PC-9 (cell line): ENCODE measurements at regions not wholly inside any gene's neighbourhood (a gene's known extent, or its start where the extent isn't known, plus 50 kb on each side); places are given as distances from the start of the nearest gene placed in this dataset.

Experiments
- EZH2 ChIP-seq: fragments of 200-600 bp; sonication (generic); IDR thresholded peaks from 2 replicates; pipeline ENCODE4 v1.8.0; 2017; ENCODE audit warnings: antibody characterized with exemption, low read depth
- TF ChIP-seq, protein P1 (sequence below): fragments of 200-600 bp; sonication (generic); conservative IDR thresholded peaks from 2 replicates; pipeline ENCODE4 v1.6.1; 2017; ENCODE audit warnings: mixed run types, antibody characterized with exemption, mild to moderate bottlenecking, moderate library complexity

GRCh38 chr20:61135266-61135665, 116.8 kb upstream of the CDH4 start:
- TF ChIP-seq, protein P1, sequence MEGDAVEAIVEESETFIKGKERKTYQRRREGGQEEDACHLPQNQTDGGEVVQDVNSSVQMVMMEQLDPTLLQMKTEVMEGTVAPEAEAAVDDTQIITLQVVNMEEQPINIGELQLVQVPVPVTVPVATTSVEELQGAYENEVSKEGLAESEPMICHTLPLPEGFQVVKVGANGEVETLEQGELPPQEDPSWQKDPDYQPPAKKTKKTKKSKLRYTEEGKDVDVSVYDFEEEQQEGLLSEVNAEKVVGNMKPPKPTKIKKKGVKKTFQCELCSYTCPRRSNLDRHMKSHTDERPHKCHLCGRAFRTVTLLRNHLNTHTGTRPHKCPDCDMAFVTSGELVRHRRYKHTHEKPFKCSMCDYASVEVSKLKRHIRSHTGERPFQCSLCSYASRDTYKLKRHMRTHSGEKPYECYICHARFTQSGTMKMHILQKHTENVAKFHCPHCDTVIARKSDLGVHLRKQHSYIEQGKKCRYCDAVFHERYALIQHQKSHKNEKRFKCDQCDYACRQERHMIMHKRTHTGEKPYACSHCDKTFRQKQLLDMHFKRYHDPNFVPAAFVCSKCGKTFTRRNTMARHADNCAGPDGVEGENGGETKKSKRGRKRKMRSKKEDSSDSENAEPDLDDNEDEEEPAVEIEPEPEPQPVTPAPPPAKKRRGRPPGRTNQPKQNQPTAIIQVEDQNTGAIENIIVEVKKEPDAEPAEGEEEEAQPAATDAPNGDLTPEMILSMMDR, result no peak
- no peak for TF ChIP-seq EZH2
